Limb (tissue), 2 donors: ENCODE measurements at regions not wholly inside any gene's neighbourhood (a gene's known extent, or its start where the extent isn't known, plus 50 kb on each side); places are given as distances from the start of the nearest gene placed in this dataset.
"Not testable (repeated sequence)": the region's sequence is repeated elsewhere in the genome, so short reads cannot be mapped to it uniquely, and the experiment has no call there.

ENCODE experiments used
- DNase-seq, 2 donors: peaks; one replicate each; pipeline ENCODE4 v3.0.0-alpha.2; 2016; ENCODE audit errors: extremely low spot score in 2 of 2

GRCh38 chr19:23984911-23985310 is 70.2 kb downstream of the ZNF726 start:
- not testable (repeated sequence) for DNase-seq

- DNase-seq = no peak
These were observed 71.9 kb downstream of the ZNF726 start for GRCh38 chr19:23986623-23987022.

DNA sequence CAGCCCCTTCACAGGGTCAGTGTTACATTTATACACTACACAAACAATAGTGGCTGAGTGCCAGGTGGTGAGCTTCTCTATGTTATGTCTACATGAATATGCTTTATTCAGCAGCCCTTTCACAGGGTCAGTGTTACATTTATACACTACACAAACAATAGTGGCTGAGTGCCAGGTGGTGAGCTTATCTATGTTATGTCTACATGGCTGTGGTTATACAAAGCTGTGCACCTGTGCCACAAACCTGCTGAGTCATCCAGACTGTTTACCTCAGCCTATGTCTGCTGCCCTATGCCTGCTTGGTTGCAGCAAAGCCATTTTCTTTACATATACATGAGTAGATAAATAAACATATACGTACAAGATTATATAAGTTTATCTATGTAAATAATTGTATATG is 76.5 kb downstream of the ZNF726 start:
- DNase-seq = no peak

- DNase-seq = no peak
These were observed 77.7 kb downstream of the ZNF726 start for GRCh38 chr19:23992348-23992747.

DNA sequence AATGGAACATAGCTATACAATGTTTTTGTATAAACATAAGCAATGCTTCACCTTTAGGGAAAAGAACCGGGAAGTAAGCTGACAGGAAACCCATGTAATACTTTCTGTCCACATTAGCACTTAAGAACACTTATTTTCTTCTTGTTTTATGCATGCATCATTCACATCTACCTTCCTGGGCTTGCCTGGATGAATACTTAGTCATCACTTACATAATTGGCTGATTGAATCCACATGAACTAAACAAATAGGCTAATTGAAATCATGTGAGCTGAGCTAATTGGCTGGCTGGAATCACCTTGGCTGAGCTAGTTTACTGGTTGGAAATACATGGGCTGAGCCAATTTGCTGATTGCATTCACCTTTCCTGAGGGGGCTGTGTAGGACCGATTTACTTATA is 78.8 kb downstream of the ZNF726 start:
- DNase-seq = no peak

GRCh38 chr19:23996549-23996948 is 81.9 kb downstream of the ZNF726 start:
- no peak for DNase-seq

DNA sequence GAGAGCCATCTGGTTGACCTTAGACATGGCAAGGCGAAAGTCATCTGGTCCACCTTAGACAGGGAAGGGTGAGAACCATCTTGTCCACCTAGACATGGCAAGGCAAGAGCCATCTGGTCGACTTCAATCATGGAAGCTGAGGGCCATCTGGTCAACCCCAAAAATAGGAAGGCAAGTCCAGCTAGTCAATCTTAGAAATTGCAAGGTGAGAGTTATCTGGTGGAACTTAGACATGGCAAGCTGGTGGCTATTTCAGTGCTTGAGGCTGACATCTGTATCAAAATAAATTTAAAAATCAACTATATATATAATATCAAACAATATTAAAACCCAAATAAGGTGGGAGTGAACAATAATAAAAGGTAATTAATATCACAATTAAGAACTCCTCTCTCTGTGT is 83.9 kb downstream of the ZNF726 start:
- no peak for DNase-seq

DNA sequence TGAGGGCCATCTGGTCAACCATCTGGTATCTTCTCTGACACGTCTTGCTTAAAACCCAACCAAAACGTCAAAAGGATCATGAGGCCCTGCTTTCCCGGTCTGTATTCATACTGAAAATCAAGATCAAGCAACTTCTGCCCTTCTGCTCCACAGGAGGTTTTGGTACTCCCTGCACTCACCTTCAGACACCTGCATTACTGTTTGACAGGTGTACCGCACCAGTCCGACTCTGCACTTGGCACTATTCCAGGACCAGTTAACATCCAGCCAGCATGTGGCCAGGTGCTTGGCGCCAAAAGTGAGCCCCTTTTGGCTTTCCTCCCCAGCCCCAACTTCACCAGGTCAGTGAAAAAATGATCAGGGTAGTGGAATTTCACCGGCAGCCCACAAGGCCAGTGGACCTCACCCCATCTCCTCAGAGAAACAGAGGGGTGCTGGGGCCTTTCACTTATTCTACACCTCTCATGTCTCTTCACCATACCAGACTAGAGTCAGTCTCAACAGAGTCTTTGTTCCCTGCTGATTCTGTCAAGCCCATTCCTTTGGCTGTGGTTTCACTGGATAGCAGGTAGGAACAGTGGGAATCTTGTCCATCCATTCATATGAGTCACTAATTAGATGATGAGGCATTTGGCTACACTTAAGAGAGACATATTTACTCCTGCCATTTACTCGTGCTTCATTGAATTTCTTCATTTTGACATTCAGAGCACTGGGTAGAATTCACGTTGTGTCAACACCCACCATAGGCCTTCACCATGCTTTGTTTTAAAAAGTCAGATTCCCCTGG is 85.3 kb downstream of the ZNF726 start:
- no peak for DNase-seq

GRCh38 chr19:24000656-24001055 is 86.0 kb downstream of the ZNF726 start:
- no peak for DNase-seq

DNA sequence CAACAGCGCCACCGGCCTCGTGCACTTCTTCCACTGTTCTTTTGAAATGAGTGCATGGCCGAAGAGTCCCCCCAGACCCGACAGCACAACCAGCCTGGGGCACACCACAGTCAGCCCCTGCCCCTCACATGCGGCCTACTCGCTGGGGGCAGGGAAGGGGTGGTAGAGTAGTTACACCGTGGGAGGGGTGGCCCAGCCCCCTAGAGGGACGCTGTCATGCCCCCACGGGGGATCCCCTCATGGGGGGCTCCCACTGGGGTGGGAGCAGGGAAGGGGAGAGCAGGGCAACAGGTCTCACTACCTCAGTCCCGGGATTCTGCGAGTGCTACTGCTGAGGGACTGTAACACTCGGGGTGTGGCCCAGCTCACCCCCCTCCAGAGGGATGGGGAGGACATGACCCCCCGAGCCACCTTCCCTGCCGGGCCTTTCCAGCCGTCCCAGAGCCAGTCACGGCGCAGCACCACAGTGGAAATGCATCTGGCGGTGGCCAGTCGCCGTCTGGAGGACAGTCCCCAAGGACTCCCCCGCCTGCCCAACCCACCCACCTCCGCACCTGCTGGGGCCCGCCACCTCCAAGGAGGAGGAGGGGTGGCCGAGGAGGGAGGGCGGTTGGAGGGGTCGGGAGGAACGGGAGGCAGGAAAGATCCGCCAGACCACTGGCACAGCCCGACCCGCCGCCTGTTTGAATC is 84.6 kb upstream of the ZNF254 start:
- DNase-seq = no peak

DNA sequence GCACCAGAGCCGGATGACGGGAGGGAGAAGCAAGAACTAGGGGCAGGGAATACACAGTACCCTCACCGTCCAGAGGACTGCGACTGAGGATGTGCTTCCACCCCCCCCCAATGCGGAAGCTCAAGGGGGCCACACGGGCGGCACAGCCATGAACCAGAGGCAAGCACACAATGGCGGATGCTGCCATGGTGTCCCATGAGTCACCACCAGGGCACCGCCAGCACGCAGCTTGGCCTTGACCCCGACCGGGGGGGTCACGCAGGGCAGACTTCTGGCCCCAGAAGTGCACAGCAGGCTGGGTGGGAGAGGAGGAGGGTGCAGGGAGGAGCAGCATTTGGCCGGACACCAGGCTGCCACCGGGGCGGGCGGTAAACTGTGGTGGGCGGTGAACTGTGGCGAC is 83.5 kb upstream of the ZNF254 start:
- no peak for DNase-seq

DNA sequence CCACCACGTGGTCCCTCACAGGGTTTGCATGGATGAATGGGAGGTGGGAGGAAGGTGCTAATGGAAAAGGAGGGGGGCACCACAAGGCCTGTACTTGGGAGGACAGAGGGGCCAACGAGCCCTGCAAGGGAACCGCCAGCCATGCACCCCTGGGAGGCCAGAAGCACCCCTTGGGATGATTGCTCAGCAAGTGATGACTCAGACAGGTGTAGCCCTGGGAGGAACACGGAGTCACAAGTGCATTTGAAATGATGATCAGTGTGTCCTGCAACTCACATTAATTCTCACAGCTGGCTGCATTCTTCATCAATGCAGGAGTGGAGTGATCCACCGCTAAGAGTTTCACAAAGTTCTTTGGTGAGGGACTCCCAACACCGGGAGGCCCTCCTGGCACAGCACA is 82.8 kb upstream of the ZNF254 start:
- DNase-seq = no peak

DNA sequence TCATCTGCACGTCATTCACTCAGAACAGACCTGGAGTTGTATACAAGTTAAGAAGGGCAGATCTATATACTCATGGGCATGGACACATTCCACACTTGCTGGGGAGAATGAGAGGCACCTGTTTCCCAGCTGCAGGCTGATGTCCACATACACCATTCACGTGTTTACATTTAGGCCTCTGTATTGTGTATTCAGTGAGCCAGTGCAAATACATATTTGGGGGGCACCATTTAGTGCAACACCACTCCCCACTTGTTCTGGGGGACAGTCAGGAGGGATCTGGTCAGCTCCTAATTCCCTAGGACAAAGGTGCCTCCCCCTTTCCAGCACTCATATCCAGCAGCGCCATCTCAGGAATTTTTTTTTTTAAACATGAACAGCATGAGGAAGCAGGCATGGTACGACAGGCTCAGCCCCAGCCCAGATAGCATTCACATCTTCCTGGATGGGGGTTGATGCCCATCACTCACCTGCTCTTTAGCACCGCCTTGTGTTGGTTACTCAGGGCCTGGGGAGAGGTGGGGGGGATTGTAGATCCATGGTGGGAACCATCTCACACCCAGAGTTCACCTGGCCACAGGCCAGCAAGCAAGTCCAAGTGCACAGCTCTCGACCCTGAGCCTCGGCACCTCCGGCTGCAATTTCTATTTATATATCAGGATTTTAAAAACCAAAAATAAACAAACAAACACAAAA is 56.9 kb upstream of the ZNF254 start:
- DNase-seq = no peak

DNA sequence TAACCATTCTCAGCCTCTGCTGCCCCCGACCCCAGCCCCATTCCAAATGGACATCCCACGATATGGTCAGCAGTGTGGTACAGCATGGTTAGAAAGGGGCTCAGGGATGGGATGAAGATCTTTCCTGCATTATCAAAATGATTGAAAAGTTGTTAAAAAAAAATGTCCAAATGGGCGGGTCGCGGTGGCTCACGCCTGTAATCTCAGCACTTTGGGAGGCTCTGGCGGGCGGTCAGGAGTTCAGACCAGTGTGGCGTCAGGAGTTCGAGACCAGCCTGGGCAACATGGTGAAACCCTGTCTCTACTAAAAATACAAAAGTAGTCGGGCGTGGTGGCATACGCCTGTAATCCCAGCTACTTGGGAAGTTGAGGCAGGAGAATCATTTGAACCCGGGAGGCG is 54.3 kb upstream of the ZNF254 start:
- no peak for DNase-seq

- peak; percentile 93 to 95 for DNase-seq
These were observed 53.6 kb upstream of the ZNF254 start for GRCh38 chr19:24033301-24033962.

GRCh38 chr19:24033963-24034342 is 53.0 kb upstream of the ZNF254 start:
- peak in 1 of 2 donors; percentile 51 for DNase-seq

DNA sequence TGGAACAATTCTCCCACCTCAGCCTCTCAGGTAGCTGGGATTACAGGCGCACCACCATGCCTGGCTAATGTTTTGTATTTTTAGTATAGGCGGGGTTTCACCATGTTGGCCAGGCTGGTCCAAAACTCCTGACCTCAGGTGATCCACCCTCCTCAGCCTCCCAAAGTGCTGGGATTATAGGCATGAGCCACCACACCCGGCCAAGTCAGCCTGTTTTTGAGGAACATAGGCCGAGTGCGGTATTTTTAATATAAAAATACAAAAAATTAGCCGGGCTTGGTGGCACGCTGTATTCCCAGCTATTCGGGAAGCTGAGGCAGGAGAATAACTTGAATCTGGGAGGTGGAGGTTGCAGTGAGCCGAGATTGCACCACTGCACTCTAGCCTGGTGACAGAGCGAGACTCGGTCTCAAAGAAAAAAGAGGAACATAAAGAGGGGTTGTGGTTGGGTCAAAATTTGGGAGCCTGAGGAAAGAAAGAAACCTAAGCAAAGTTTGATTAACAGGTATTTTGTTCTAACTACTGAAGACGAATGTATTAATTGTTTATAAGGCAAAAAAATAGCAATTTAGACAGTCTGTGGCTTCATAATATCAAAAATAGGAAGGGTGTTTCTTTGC is 51.6 kb upstream of the ZNF254 start:
- DNase-seq = not testable (repeated sequence)
